SK-N-SH (cell line): ENCODE measurements at regions not wholly inside any gene's neighbourhood (a gene's known extent, or its start where the extent isn't known, plus 50 kb on each side); places are given as distances from the start of the nearest gene placed in this dataset.

ENCODE experiments used
- CTCF ChIA-PET: fragments of 300-600, 350-600 bp; formaldehyde crosslinking; extraction: SDS; loops from one replicate; lab custom pipeline; 2021; lab: Yijun Ruan, JAX
- POLR2A ChIA-PET: fragments of 350-600 bp; sonication (Branson Sonifier 250); formaldehyde crosslinking; extraction: SDS; loops from one replicate; lab custom pipeline; 2020; ENCODE audit warnings: antibody characterized with exemption, inconsistent platforms; lab: Yijun Ruan, JAX
- DNase-seq: peaks from one replicate; pipeline ENCODE4 v3.0.0; 2012
- H2AFZ ChIP-seq: fragments of 200-600 bp; sonication (generic); 2 replicates; pipeline ENCODE4 v1.8.1; 2016; ENCODE audit warnings: antibody characterized with exemption, mild to moderate bottlenecking, low read depth
- H3F3A ChIP-seq: fragments of 200-600 bp; sonication (generic); replicated peaks from 2 replicates; pipeline ENCODE3; 2016; ENCODE audit warnings: antibody characterized with exemption, mild to moderate bottlenecking; ENCODE audit not compliant: insufficient read depth
- H3K27ac ChIP-seq, 2 experiments: fragments of 200-500 bp in 1 of 2; fragments of 200-600 bp in 1 of 2; sonication (Bioruptor generic) in 1 of 2; sonication (generic), shearing (Covaris generic) in 1 of 2; 2 replicates each; pipeline versions ENCODE4 v1.5.1 to v1.6.1; 2014 to 2016; ENCODE audit warnings: low read depth in 2 of 2, inconsistent platforms in 1 of 2, low read length in 1 of 2, mild to moderate bottlenecking in 1 of 2, mixed read lengths in 1 of 2
- H3K27me3 ChIP-seq: fragments of 200-600 bp; sonication (generic), shearing (Covaris generic); 2 replicates; pipeline ENCODE4 v1.6.1; 2016; ENCODE audit warnings: mixed run types; ENCODE audit not compliant: insufficient read depth
- H3K36me3 ChIP-seq, 2 experiments: fragments of 200-500 bp in 1 of 2; fragments of 200-600 bp in 1 of 2; sonication (Bioruptor generic) in 1 of 2; sonication (generic) in 1 of 2; replicated peaks in 1 of 2; 2 replicates each; pipeline versions ENCODE3 to v1.5.1; 2014 to 2016; ENCODE audit warnings: low read length in 1 of 2, mild to moderate bottlenecking in 1 of 2; ENCODE audit not compliant: insufficient read depth in 2 of 2, control insufficient read depth in 1 of 2
- H3K4me1 ChIP-seq, 2 experiments: fragments of 200-500 bp in 1 of 2; fragments of 200-600 bp in 1 of 2; sonication (Bioruptor generic) in 1 of 2; sonication (generic), shearing (Covaris generic) in 1 of 2; 2 replicates each; pipeline versions ENCODE4 v1.5.1 to v1.6.1; 2014 to 2016; ENCODE audit warnings: low read depth in 1 of 2, low read length in 1 of 2, mixed run types in 1 of 2; ENCODE audit not compliant: insufficient read depth in 2 of 2, control insufficient read depth in 1 of 2
- H3K4me2 ChIP-seq: fragments of 200-600 bp; sonication (generic), shearing (Covaris generic); 2 replicates; pipeline ENCODE4 v1.6.1; 2017; ENCODE audit warnings: mixed run types
- H3K4me3 ChIP-seq, 2 experiments: fragments of 200-500 bp in 1 of 2; fragments of 200-600 bp in 1 of 2; sonication (Bioruptor generic) in 1 of 2; sonication (generic), shearing (Covaris generic) in 1 of 2; 2 replicates each; pipeline versions ENCODE4 v1.5.1 to v1.8.1; 2014 to 2016; ENCODE audit warnings: low read depth in 2 of 2, inconsistent platforms in 1 of 2, low read length in 1 of 2, mild to moderate bottlenecking in 1 of 2, mixed read lengths in 1 of 2, moderate library complexity in 1 of 2
- H3K79me2 ChIP-seq: fragments of 200-600 bp; sonication (generic); 2 replicates; pipeline ENCODE4 v1.8.1; 2017; ENCODE audit warnings: mild to moderate bottlenecking; ENCODE audit not compliant: insufficient read depth
- H3K9ac ChIP-seq: fragments of 200-600 bp; sonication (generic); 2 replicates; pipeline ENCODE4 v1.6.1; 2017; ENCODE audit warnings: mixed run types
- H3K9me2 ChIP-seq: fragments of 200-600 bp; sonication (generic); 2 replicates; pipeline ENCODE4 v1.6.1; 2017; ENCODE audit warnings: mixed run types
- H3K9me3 ChIP-seq: fragments of 200-600 bp; sonication (generic); 2 replicates; pipeline ENCODE4 v1.6.1; 2017; ENCODE audit warnings: mixed run types, mild to moderate bottlenecking, moderate library complexity
- H4K20me1 ChIP-seq: fragments of 200-600 bp; sonication (generic); 2 replicates; pipeline ENCODE4 v1.6.1; 2017; ENCODE audit warnings: mild to moderate bottlenecking, mixed run types; ENCODE audit not compliant: insufficient read depth
- CTCF ChIP-seq: fragments of 200-600 bp; sonication (generic); IDR thresholded peaks from 2 replicates; pipeline ENCODE4 v1.6.1; 2017; ENCODE audit warnings: antibody characterized with exemption, mild to moderate bottlenecking, moderate library complexity
- EP300 ChIP-seq, 2 experiments: IDR thresholded peaks; 2 replicates each; pipeline versions ENCODE4 v1.4.0 to v1.6.1; 2012; ENCODE audit warnings: borderline replicate concordance in 1 of 2, low read depth in 1 of 2, low read length in 1 of 2
- FOSL2 ChIP-seq: IDR thresholded peaks from 2 replicates; pipeline ENCODE4 v1.4.0; 2012; ENCODE audit warnings: low read depth, mild to moderate bottlenecking, moderate library complexity, borderline replicate concordance
- FOXJ3 ChIP-seq: sonication (generic); formaldehyde crosslinking; IDR thresholded peaks from 2 replicates; pipeline ENCODE4 v1.5.1; 2020; ENCODE audit warnings: mild to moderate bottlenecking, missing genetic modification reagents
- FOXM1 ChIP-seq: IDR thresholded peaks from 2 replicates; pipeline ENCODE4 v1.4.0; 2012; ENCODE audit warnings: low read depth, mild to moderate bottlenecking
- GATA2 ChIP-seq: sonication (generic); formaldehyde crosslinking; IDR thresholded peaks from 2 replicates; pipeline ENCODE4 v1.5.0; 2020; ENCODE audit warnings: mild to moderate bottlenecking, missing genetic modification reagents
- MAX ChIP-seq: IDR thresholded peaks from 2 replicates; pipeline ENCODE4 v1.4.0; 2012; ENCODE audit warnings: low read depth
- MEF2A ChIP-seq: IDR thresholded peaks from 2 replicates; pipeline ENCODE4 v1.4.0; 2012; ENCODE audit warnings: low read depth, borderline replicate concordance
- NFIC ChIP-seq: IDR thresholded peaks from 2 replicates; pipeline ENCODE4 v1.4.0; 2012; ENCODE audit warnings: borderline replicate concordance
- POLR2AphosphoS5 ChIP-seq: IDR thresholded peaks from 2 replicates; pipeline ENCODE4 v1.6.1; 2012; ENCODE audit warnings: low read depth, low read length
- RAD21 ChIP-seq: IDR thresholded peaks from 2 replicates; pipeline ENCODE4 v1.6.1; 2012; ENCODE audit warnings: mild to moderate bottlenecking, low read length
- SMC3 ChIP-seq: IDR thresholded peaks from 2 replicates; pipeline ENCODE4 v1.6.1; 2012; ENCODE audit warnings: low read depth, low read length, improper control_type of control experiment
- TAF1 ChIP-seq: IDR thresholded peaks from 2 replicates; pipeline ENCODE4 v1.6.1; 2012; ENCODE audit warnings: low read depth, mild to moderate bottlenecking, low read length, moderate library complexity, borderline replicate concordance
- TCF12 ChIP-seq: IDR thresholded peaks from 2 replicates; pipeline ENCODE4 v1.4.0; 2012
- USF1 ChIP-seq: IDR thresholded peaks from 2 replicates; pipeline ENCODE4 v1.4.0; 2012; ENCODE audit warnings: low read depth, borderline replicate concordance
- USF2 ChIP-seq: fragments of 150-350 bp; IDR thresholded peaks from 2 replicates; pipeline ENCODE4 v1.6.1; 2017; ENCODE audit warnings: antibody characterized with exemption, low read length, low read depth, borderline replicate concordance
- YY1 ChIP-seq: IDR thresholded peaks from 2 replicates; pipeline ENCODE4 v1.4.0; 2012; ENCODE audit warnings: low read depth, mild to moderate bottlenecking
- WGBS: methylation state at CpG from one replicate; pipeline ENCODE4 v1.1.6; 2017; ENCODE audit warnings: low lambda C conversion rate; 5-methylcytosine and 5-hydroxymethylcytosine counted together
- TF ChIP-seq, protein P1 (sequence below): IDR thresholded peaks from 2 replicates; pipeline ENCODE4 v1.4.0; 2012; ENCODE audit warnings: low read depth, borderline replicate concordance

DNA sequence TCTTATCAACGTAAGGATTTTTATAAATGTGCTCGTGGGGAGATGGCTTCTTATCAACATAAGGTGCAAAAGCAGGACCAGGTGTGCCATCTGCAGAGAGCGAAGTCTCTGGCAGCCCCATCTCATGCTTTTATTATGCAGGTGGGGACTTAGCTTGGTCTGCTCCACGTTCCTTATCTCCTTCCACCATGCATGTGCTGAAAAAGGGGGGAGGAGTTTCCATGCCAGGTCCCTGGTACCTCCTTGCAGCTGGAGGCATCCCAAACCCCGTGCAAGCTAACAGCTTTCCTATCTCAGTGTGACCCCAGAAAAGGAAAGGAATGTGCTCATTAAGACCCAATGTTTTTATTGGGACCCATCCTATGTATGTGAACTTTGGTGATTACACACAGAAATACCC is 608.5 kb downstream of the TMEM121 start:
- DNase-seq = no peak
- 5% methylated on average over 5 of the region's 5 CpGs for WGBS
- H3K4me1 ChIP-seq = no peaks in the 10 kb centered on the region
- no peaks in the 10 kb centered on the region for H3K9me3 ChIP-seq
- no peaks in the 10 kb centered on the region for H3F3A ChIP-seq
- no peak overlapping the region for H3K9ac ChIP-seq
- no peaks in the 10 kb centered on the region for H3K36me3 ChIP-seq
- CTCF ChIA-PET = no interaction called here
- no peaks in the 10 kb centered on the region for H3K9me2 ChIP-seq
- no peak overlapping the region for H3K27ac ChIP-seq
- POLR2A ChIA-PET = no interaction called here
- no peak overlapping the region for H3K4me3 ChIP-seq
- H3K4me2 ChIP-seq = no peak overlapping the region
- no peaks in the 10 kb centered on the region for H3K27me3 ChIP-seq
- no peaks in the 10 kb centered on the region for H4K20me1 ChIP-seq
- no peak overlapping the region for H2AFZ ChIP-seq
- TF ChIP-seq EP300 (IDR thresholded peaks at IDR 0.05; ENCODE audit: borderline replicate concordance in 1 of 2, low read depth in 1 of 2, low read length in 1 of 2) (no peak), POLR2AphosphoS5 (no peak), MEF2A (no peak), TAF1 (no peak), GATA2 (CRISPR knock-in tag) (no peak), USF2 (no peak), RAD21 (no peak), FOSL2 (no peak), FOXM1 (no peak), CTCF (no peak), NFIC (no peak), YY1 (no peak), USF1 (no peak), TCF12 (no peak), FOXJ3 (no peak), MAX (no peak), SMC3 (no peak)
- TF ChIP-seq, protein P1, sequence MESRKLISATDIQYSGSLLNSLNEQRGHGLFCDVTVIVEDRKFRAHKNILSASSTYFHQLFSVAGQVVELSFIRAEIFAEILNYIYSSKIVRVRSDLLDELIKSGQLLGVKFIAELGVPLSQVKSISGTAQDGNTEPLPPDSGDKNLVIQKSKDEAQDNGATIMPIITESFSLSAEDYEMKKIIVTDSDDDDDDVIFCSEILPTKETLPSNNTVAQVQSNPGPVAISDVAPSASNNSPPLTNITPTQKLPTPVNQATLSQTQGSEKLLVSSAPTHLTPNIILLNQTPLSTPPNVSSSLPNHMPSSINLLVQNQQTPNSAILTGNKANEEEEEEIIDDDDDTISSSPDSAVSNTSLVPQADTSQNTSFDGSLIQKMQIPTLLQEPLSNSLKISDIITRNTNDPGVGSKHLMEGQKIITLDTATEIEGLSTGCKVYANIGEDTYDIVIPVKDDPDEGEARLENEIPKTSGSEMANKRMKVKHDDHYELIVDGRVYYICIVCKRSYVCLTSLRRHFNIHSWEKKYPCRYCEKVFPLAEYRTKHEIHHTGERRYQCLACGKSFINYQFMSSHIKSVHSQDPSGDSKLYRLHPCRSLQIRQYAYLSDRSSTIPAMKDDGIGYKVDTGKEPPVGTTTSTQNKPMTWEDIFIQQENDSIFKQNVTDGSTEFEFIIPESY = no peak
- no peaks in the 10 kb centered on the region for H3K79me2 ChIP-seq
